Mammary epithelial cell (primary cell): ENCODE measurements at regions not wholly inside any gene's neighbourhood (a gene's known extent, or its start where the extent isn't known, plus 50 kb on each side); places are given as distances from the start of the nearest gene placed in this dataset.

Experiments
- CTCF ChIP-seq, 2 donors: IDR thresholded peaks in 1 of 2; conservative IDR thresholded peaks in 1 of 2; 2 replicates each; pipeline ENCODE4 v1.5.1; 2011 to 2012; ENCODE audit warnings: inconsistent platforms in 2 of 2, low read length in 2 of 2, mild to moderate bottlenecking in 2 of 2, control low read depth in 1 of 2, low read depth in 1 of 2; ENCODE audit not compliant: insufficient read depth in 1 of 2; ENCODE audit errors: extremely low read depth in 1 of 2
- EZH2 ChIP-seq: IDR thresholded peaks from 2 replicates; pipeline ENCODE4 v1.6.1; 2012; ENCODE audit warnings: low read length, inconsistent platforms, borderline replicate concordance

GRCh38 chr5:160174780-160175437, 54.4 kb upstream of the FABP6 start:
- TF ChIP-seq CTCF (conservative IDR thresholded peaks at IDR 0.05 in 1 of 2, IDR thresholded peaks at IDR 0.05 in 1 of 2; ENCODE audit: extremely low read depth in 1 of 2, insufficient read depth in 1 of 2, low read depth in 1 of 2, low read length in 2 of 2) (no peak), EZH2 (no peak)
